K562 (cell line): ENCODE measurements at regions not wholly inside any gene's neighbourhood (a gene's known extent, or its start where the extent isn't known, plus 50 kb on each side); places are given as distances from the start of the nearest gene placed in this dataset.

ENCODE experiments used
- ARID1B ChIP-seq: fragments of 450-650 bp; IDR thresholded peaks from 2 replicates; pipeline ENCODE4 v1.6.1; 2016; ENCODE audit warnings: antibody characterized with exemption, mild to moderate bottlenecking, inconsistent platforms
- CBFA2T3 ChIP-seq: fragments of 450-650 bp; IDR thresholded peaks from 2 replicates; pipeline ENCODE4 v1.6.1; 2017
- HOXB6 ChIP-seq: fragments of 250-450 bp; sonication (Bioruptor Pico); IDR thresholded peaks from 2 replicates; pipeline ENCODE4 v1.5.1; 2022; ENCODE audit warnings: mild to moderate bottlenecking, borderline replicate concordance
- MECOM ChIP-seq: fragments of 250-450 bp; sonication (Bioruptor Pico); IDR thresholded peaks from 2 replicates; pipeline ENCODE4 v1.8.0; 2022; ENCODE audit warnings: inconsistent platforms
- PYGO2 ChIP-seq: fragments of 450-650 bp; IDR thresholded peaks from 2 replicates; pipeline ENCODE4 v1.6.1; 2016; ENCODE audit warnings: mild to moderate bottlenecking, missing genetic modification characterization, moderate library complexity, missing compliant biosample characterization
- ZNF707 ChIP-seq: fragments of 250-450 bp; sonication (Bioruptor Pico); conservative IDR thresholded peaks from 2 replicates; pipeline ENCODE4 v1.8.0; 2022; ENCODE audit warnings: inconsistent platforms, mild to moderate bottlenecking, moderate library complexity
- TF ChIP-seq, protein P1 (sequence below): fragments of 250-450 bp; sonication (Bioruptor Pico); IDR thresholded peaks from 2 replicates; pipeline ENCODE4 v1.8.0; 2022; ENCODE audit warnings: moderate library complexity, mild to moderate bottlenecking, inconsistent platforms
- TF ChIP-seq, protein P2 (sequence below): fragments of 450-650 bp; IDR thresholded peaks from 2 replicates; pipeline ENCODE4 v1.6.1; 2016; ENCODE audit warnings: missing biosample characterization, missing genetic modification characterization
- TF ChIP-seq, protein P3 (sequence below): fragments of 200-800 bp; sonication (Bioruptor generic); IDR thresholded peaks from 2 replicates; pipeline ENCODE4 v1.6.1; 2017; ENCODE audit warnings: missing genetic modification characterization, missing compliant biosample characterization
- TF ChIP-seq, protein P4 (sequence below), 2 experiments: fragments of 450-650 bp in 1 of 2; sonication (generic) in 1 of 2; formaldehyde crosslinking in 1 of 2; IDR thresholded peaks in 1 of 2; conservative IDR thresholded peaks in 1 of 2; 2 replicates each; pipeline versions ENCODE4 v1.6.1 to v1.8.1; 2016 to 2023; ENCODE audit warnings: mild to moderate bottlenecking in 2 of 2, moderate library complexity in 2 of 2, inconsistent platforms in 1 of 2, missing genetic modification reagents in 1 of 2
- TF ChIP-seq, protein P5 (sequence below): sonication (generic); formaldehyde crosslinking; IDR thresholded peaks from 2 replicates; pipeline ENCODE4 v1.8.1; 2023; ENCODE audit warnings: mild to moderate bottlenecking, missing genetic modification reagents
- TF ChIP-seq, protein P6 (sequence below): fragments of 450-650 bp; IDR thresholded peaks from 2 replicates; pipeline ENCODE4 v1.6.1; 2017; ENCODE audit warnings: antibody characterized with exemption, mild to moderate bottlenecking
- TF ChIP-seq, protein P7 (sequence below): sonication (generic); IDR thresholded peaks from 2 replicates; pipeline ENCODE4 v1.6.1; 2016

DNA sequence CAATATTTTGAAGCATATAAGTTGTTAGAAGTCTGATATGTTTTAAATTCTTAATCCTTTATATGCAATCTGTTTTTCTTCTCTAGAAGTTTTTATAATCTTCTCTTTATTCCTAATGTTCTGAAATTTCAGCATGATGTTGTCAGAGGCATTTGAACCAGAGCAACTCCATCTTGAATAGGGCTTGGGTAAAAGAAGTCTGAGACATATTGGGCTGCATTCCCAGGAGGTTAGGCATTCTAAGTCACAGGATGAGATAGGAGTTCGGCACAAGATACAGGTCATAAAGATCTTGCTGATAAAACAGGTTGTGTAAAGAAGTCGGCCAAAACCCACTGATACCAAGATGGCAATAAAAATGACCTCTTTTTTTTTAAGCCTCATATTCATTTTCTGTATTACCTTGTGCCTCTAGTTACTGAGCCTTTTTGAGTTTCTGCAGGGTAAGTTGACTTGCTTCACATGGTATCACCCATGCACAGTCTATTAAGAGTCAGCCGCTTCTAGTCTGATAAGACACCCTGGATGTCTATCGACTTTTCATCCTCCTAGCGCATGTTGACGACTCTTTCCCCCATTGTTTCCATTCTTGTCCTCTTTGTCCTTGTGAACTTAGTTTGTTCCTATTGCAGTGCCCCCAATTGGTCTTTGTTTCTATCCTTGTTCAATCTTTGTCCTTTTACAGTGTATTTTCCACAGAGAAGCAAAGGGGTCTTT lies 80.8 kb upstream of the RNU6-1 start (continued):
- TF ChIP-seq, protein P1, sequence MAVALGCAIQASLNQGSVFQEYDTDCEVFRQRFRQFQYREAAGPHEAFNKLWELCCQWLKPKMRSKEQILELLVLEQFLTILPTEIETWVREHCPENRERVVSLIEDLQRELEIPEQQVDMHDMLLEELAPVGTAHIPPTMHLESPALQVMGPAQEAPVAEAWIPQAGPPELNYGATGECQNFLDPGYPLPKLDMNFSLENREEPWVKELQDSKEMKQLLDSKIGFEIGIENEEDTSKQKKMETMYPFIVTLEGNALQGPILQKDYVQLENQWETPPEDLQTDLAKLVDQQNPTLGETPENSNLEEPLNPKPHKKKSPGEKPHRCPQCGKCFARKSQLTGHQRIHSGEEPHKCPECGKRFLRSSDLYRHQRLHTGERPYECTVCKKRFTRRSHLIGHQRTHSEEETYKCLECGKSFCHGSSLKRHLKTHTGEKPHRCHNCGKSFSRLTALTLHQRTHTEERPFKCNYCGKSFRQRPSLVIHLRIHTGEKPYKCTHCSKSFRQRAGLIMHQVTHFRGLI = peak; percentile 93
- TF ChIP-seq ZNF707 (CRISPR knock-in tag) = 0 out of 2 replicates have a peak, but pooled peaks have one; percentile 45
- peak; percentile 59 for TF ChIP-seq CBFA2T3
- TF ChIP-seq, protein P2, sequence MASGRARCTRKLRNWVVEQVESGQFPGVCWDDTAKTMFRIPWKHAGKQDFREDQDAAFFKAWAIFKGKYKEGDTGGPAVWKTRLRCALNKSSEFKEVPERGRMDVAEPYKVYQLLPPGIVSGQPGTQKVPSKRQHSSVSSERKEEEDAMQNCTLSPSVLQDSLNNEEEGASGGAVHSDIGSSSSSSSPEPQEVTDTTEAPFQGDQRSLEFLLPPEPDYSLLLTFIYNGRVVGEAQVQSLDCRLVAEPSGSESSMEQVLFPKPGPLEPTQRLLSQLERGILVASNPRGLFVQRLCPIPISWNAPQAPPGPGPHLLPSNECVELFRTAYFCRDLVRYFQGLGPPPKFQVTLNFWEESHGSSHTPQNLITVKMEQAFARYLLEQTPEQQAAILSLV (tag) = peak; percentile 20; the same call in 1 of the 2 replicates
- TF ChIP-seq, protein P3, sequence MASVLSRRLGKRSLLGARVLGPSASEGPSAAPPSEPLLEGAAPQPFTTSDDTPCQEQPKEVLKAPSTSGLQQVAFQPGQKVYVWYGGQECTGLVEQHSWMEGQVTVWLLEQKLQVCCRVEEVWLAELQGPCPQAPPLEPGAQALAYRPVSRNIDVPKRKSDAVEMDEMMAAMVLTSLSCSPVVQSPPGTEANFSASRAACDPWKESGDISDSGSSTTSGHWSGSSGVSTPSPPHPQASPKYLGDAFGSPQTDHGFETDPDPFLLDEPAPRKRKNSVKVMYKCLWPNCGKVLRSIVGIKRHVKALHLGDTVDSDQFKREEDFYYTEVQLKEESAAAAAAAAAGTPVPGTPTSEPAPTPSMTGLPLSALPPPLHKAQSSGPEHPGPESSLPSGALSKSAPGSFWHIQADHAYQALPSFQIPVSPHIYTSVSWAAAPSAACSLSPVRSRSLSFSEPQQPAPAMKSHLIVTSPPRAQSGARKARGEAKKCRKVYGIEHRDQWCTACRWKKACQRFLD (CRISPR knock-in tag) = peak; percentile 68
- TF ChIP-seq, protein P4, sequence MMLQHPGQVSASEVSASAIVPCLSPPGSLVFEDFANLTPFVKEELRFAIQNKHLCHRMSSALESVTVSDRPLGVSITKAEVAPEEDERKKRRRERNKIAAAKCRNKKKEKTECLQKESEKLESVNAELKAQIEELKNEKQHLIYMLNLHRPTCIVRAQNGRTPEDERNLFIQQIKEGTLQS (IDR thresholded peaks at IDR 0.05) = no peak
- TF ChIP-seq, protein P4 (CRISPR knock-in tag; conservative IDR thresholded peaks at IDR 0.05) = no peak
- TF ChIP-seq, protein P5, sequence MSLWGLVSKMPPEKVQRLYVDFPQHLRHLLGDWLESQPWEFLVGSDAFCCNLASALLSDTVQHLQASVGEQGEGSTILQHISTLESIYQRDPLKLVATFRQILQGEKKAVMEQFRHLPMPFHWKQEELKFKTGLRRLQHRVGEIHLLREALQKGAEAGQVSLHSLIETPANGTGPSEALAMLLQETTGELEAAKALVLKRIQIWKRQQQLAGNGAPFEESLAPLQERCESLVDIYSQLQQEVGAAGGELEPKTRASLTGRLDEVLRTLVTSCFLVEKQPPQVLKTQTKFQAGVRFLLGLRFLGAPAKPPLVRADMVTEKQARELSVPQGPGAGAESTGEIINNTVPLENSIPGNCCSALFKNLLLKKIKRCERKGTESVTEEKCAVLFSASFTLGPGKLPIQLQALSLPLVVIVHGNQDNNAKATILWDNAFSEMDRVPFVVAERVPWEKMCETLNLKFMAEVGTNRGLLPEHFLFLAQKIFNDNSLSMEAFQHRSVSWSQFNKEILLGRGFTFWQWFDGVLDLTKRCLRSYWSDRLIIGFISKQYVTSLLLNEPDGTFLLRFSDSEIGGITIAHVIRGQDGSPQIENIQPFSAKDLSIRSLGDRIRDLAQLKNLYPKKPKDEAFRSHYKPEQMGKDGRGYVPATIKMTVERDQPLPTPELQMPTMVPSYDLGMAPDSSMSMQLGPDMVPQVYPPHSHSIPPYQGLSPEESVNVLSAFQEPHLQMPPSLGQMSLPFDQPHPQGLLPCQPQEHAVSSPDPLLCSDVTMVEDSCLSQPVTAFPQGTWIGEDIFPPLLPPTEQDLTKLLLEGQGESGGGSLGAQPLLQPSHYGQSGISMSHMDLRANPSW (CRISPR knock-in tag) = no peak
- TF ChIP-seq HOXB6 = no peak
- peak; percentile 47 for TF ChIP-seq ARID1B
- TF ChIP-seq, protein P6, sequence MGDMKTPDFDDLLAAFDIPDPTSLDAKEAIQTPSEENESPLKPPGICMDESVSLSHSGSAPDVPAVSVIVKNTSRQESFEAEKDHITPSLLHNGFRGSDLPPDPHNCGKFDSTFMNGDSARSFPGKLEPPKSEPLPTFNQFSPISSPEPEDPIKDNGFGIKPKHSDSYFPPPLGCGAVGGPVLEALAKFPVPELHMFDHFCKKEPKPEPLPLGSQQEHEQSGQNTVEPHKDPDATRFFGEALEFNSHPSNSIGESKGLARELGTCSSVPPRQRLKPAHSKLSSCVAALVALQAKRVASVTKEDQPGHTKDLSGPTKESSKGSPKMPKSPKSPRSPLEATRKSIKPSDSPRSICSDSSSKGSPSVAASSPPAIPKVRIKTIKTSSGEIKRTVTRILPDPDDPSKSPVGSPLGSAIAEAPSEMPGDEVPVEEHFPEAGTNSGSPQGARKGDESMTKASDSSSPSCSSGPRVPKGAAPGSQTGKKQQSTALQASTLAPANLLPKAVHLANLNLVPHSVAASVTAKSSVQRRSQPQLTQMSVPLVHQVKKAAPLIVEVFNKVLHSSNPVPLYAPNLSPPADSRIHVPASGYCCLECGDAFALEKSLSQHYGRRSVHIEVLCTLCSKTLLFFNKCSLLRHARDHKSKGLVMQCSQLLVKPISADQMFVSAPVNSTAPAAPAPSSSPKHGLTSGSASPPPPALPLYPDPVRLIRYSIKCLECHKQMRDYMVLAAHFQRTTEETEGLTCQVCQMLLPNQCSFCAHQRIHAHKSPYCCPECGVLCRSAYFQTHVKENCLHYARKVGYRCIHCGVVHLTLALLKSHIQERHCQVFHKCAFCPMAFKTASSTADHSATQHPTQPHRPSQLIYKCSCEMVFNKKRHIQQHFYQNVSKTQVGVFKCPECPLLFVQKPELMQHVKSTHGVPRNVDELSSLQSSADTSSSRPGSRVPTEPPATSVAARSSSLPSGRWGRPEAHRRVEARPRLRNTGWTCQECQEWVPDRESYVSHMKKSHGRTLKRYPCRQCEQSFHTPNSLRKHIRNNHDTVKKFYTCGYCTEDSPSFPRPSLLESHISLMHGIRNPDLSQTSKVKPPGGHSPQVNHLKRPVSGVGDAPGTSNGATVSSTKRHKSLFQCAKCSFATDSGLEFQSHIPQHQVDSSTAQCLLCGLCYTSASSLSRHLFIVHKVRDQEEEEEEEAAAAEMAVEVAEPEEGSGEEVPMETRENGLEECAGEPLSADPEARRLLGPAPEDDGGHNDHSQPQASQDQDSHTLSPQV = peak; percentile 97
- TF ChIP-seq, protein P7, sequence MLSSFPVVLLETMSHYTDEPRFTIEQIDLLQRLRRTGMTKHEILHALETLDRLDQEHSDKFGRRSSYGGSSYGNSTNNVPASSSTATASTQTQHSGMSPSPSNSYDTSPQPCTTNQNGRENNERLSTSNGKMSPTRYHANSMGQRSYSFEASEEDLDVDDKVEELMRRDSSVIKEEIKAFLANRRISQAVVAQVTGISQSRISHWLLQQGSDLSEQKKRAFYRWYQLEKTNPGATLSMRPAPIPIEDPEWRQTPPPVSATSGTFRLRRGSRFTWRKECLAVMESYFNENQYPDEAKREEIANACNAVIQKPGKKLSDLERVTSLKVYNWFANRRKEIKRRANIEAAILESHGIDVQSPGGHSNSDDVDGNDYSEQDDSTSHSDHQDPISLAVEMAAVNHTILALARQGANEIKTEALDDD = peak; percentile 60
- TF ChIP-seq MECOM (CRISPR knock-in tag) = peak; percentile 88
- TF ChIP-seq PYGO2 (tag) = peak; percentile 83
